K562 (cell line): ENCODE measurements at regions not wholly inside any gene's neighbourhood (a gene's known extent, or its start where the extent isn't known, plus 50 kb on each side); places are given as distances from the start of the nearest gene placed in this dataset.

ENCODE experiments used
- ATAC-seq: fragments of 200-7000 bp; cut with Tn5 transposase; 3 replicates; pipeline ENCODE4 v1.9.1; 2020; ENCODE audit warnings: moderate library complexity
- BruUV-seq: library from RNA; stranded (reverse); fragments of 400-500 nt; replicated peaks from 2 replicates; lab custom pipeline; 2021; lab: Mats Ljungman, UMichigan
- CTCF ChIA-PET: fragments of 300-600 bp; formaldehyde crosslinking; extraction: SDS; loops from one replicate; lab custom pipeline; 2021; ENCODE audit warnings: low intra/inter-chr PET ratio; lab: Yijun Ruan, JAX
- POLR2A ChIA-PET: fragments of 300-600, 350-650 bp; sonication (Branson Sonifier 250); formaldehyde crosslinking; extraction: SDS; loops from one replicate; lab custom pipeline; 2021; ENCODE audit warnings: antibody characterized with exemption, inconsistent platforms; lab: Yijun Ruan, JAX
- DNase-seq, 4 experiments: peaks; one replicate each; pipeline versions ENCODE4 v3.0.0 to v3.0.0-alpha.2; 2011 to 2018; ENCODE audit warnings: low spot score in 3 of 4, mixed read lengths in 3 of 4; ENCODE audit errors: extremely low read depth in 1 of 4
- FAIRE-seq: peaks from 2 replicates; lab custom pipeline; 2011; peaks lifted over from hg19 to GRCh38; lab: Jason Lieb, UNC
- H2AFZ ChIP-seq: 2 replicates; pipeline ENCODE4 v1.6.0; 2011; ENCODE audit warnings: low read depth, low read length, control low read depth, inconsistent platforms
- H3K27ac ChIP-seq: fragments of 200-600 bp; 3 replicates; pipeline ENCODE4 v1.8.0; 2011; ENCODE audit warnings: low read depth, mild to moderate bottlenecking, control low read depth, inconsistent platforms, low read length, moderate library complexity, mixed read lengths; ENCODE audit errors: extremely low read depth
- H3K27me3 ChIP-seq, 2 experiments: fragments of 300-600 bp in 1 of 2; 2 replicates in 1 of 2; 3 replicates in 1 of 2; pipeline versions ENCODE4 v1.6.0 to v1.8.0; 2011; ENCODE audit warnings: inconsistent platforms in 2 of 2, low read length in 2 of 2, mild to moderate bottlenecking in 1 of 2, mixed read lengths in 1 of 2, moderate library complexity in 1 of 2; ENCODE audit not compliant: control insufficient read depth in 2 of 2, insufficient read depth in 2 of 2
- H3K36me3 ChIP-seq: fragments of 300-600 bp; 3 replicates; pipeline ENCODE4 v1.8.0; 2011; ENCODE audit warnings: mild to moderate bottlenecking, low read length, inconsistent platforms; ENCODE audit not compliant: control insufficient read depth, insufficient read depth
- H3K4me1 ChIP-seq, 2 experiments: fragments of 200-600 bp in 1 of 2; replicated peaks in 1 of 2; 2 replicates in 1 of 2; 3 replicates in 1 of 2; pipeline versions ENCODE4 v1.5.1 to v1.8.0; 2011; ENCODE audit warnings: inconsistent platforms in 2 of 2, low read length in 2 of 2, mild to moderate bottlenecking in 1 of 2, mixed read lengths in 1 of 2, moderate library complexity in 1 of 2; ENCODE audit not compliant: control insufficient read depth in 2 of 2, insufficient read depth in 2 of 2
- H3K4me2 ChIP-seq: 2 replicates; pipeline ENCODE4 v1.6.1; 2011; ENCODE audit warnings: low read length, control low read depth, inconsistent platforms, mixed read lengths; ENCODE audit not compliant: insufficient read depth
- H3K4me3 ChIP-seq: fragments of 200-600 bp; sonication (generic), shearing (Covaris generic); 2 replicates; pipeline ENCODE4 v1.5.1; 2016; ENCODE audit warnings: control low read depth, inconsistent platforms
- H3K79me2 ChIP-seq: fragments of 200-600 bp; 3 replicates; pipeline ENCODE4 v1.8.0; 2011; ENCODE audit warnings: low read length, inconsistent platforms; ENCODE audit not compliant: control insufficient read depth, insufficient read depth
- H3K9ac ChIP-seq, 2 experiments: 2 replicates each; pipeline versions ENCODE4 v1.6.0 to v1.6.1; 2011; ENCODE audit warnings: low read depth in 2 of 2, low read length in 2 of 2, control low read depth in 1 of 2, inconsistent platforms in 1 of 2, mild to moderate bottlenecking in 1 of 2, mixed read lengths in 1 of 2; ENCODE audit not compliant: insufficient read depth in 1 of 2
- H3K9me1 ChIP-seq: one replicate; pipeline ENCODE4 v1.6.0; 2011; ENCODE audit warnings: inconsistent platforms, mild to moderate bottlenecking, low read length, moderate library complexity; ENCODE audit not compliant: control insufficient read depth, insufficient read depth
- H3K9me3 ChIP-seq: replicated peaks from 2 replicates; pipeline ENCODE4 v1.5.1; 2011; ENCODE audit warnings: low read depth, low read length, inconsistent platforms; ENCODE audit not compliant: control insufficient read depth, insufficient read depth
- H4K20me1 ChIP-seq: replicated peaks from 2 replicates; pipeline ENCODE4 v1.6.1; 2011; ENCODE audit warnings: low read length, inconsistent platforms, mixed read lengths; ENCODE audit not compliant: control insufficient read depth, insufficient read depth
- CBX3 ChIP-seq, 2 experiments: IDR thresholded peaks; 1 replicate in 1 of 2; 2 replicates in 1 of 2; pipeline ENCODE4 v1.6.1; 2012; ENCODE audit warnings: inconsistent platforms in 2 of 2, low read length in 2 of 2, borderline replicate concordance in 1 of 2, control low read depth in 1 of 2
- CSDE1 ChIP-seq, 2 experiments: fragments of 450-650 bp; IDR thresholded peaks; 2 replicates each; pipeline ENCODE4 v1.6.1; 2016; ENCODE audit warnings: mild to moderate bottlenecking in 1 of 2
- NEUROD1 ChIP-seq: fragments of 150-350 bp; IDR thresholded peaks from 2 replicates; pipeline ENCODE4 v1.6.1; 2014; ENCODE audit warnings: borderline replicate concordance, low read length, low read depth; ENCODE audit not compliant: partially characterized antibody
- NFYB ChIP-seq: IDR thresholded peaks from 2 replicates; pipeline ENCODE4 v1.6.1; 2011; ENCODE audit warnings: mild to moderate bottlenecking, moderate library complexity; ENCODE audit not compliant: insufficient read length; ENCODE audit errors: extremely low read depth
- NR1H2 ChIP-seq: sonication (generic); formaldehyde crosslinking; IDR thresholded peaks from 2 replicates; pipeline ENCODE4 v1.4.0; 2020; ENCODE audit warnings: mild to moderate bottlenecking, missing genetic modification reagents
- PRPF4 ChIP-seq: fragments of 200-400 bp; formaldehyde crosslinking; IDR thresholded peaks from one replicate; pipeline ENCODE4 v1.6.1; 2017; ENCODE audit warnings: low read length, low read depth, mild to moderate bottlenecking; ENCODE audit not compliant: insufficient read depth, poor library complexity, severe bottlenecking
- YY1 ChIP-seq, 3 experiments: IDR thresholded peaks; 2 replicates each; pipeline ENCODE4 v1.6.1; 2011; ENCODE audit warnings: low read length in 2 of 3, mild to moderate bottlenecking in 2 of 3, moderate library complexity in 2 of 3, borderline replicate concordance in 1 of 3, control low read depth in 1 of 3, low read depth in 1 of 3; ENCODE audit not compliant: insufficient read depth in 3 of 3, insufficient replicate concordance in 2 of 3, control insufficient read depth in 1 of 3, insufficient read length in 1 of 3; ENCODE audit errors: extremely low read depth in 1 of 3
- ZFX ChIP-seq: sonication (generic); formaldehyde crosslinking; IDR thresholded peaks from 2 replicates; pipeline ENCODE4 v1.8.0; 2022; ENCODE audit warnings: mild to moderate bottlenecking, missing genetic modification reagents, moderate library complexity
- ZNF224 ChIP-seq: sonication (generic); formaldehyde crosslinking; IDR thresholded peaks from 2 replicates; pipeline ENCODE4 v1.8.0; 2022; ENCODE audit warnings: mild to moderate bottlenecking, missing genetic modification reagents
- WGBS: fragments of 100-300 bp; shearing (Covaris generic); methylation state at CpG from one replicate; pipeline ENCODE4 v1.1.6; 2016; ENCODE audit warnings: low coverage, mixed read lengths; ENCODE audit not compliant: insufficient coverage; ENCODE audit errors: missing lambda C conversion rate; 5-methylcytosine and 5-hydroxymethylcytosine counted together
- in situ Hi-C: fragments of 300-500 bp; cut with MboI; formaldehyde crosslinking; loops from 4 replicates; pipeline ENCODE4 v1.15.0; 2018; ENCODE audit warnings: inconsistent platforms, mixed read lengths
- intact Hi-C: fragments of 100-400 bp; cut with micrococcal nuclease; formaldehyde crosslinking; loops from 2 replicates; pipeline ENCODE4 v1.14.2; 2022
- TF ChIP-seq, protein P1 (sequence below): fragments of 450-650 bp; IDR thresholded peaks from 2 replicates; pipeline ENCODE4 v1.6.1; 2016; ENCODE audit warnings: borderline replicate concordance

DNA sequence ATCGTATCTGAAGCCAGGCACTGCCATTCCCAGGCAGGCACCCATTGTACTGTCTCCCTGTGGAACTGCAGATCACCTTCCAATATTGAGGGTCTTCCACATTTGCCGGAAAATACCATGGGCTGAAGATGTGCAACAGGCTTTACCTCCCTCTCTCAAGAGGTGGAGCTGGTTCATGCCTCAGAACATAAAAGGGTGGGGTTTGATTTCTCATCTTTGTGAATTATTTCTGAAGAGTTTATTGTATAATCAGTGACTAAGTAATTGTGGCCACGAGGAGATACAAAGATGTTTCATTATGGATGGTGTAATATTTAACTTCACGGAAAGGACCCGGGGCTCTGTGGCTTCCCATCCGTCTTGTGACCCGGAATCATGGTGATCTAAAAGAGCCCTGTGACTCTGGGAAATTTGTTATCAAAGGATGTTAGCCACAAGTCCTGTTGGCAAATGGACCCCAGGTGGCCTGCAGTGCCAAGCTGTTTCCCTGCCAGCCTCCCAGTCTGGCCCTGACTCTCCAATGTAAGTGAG, 230.5 kb downstream of the LACC1 start:
- Histone ChIP-seq H3K9me1 (no peaks in the 10 kb centered on the region), H3K9ac (no peak overlapping the region), H3K4me2 (no peak overlapping the region), H3K27me3 (no peaks in the 10 kb centered on the region), H3K79me2 (no peaks in the 10 kb centered on the region), H3K27ac (no peak overlapping the region), H3K9me3 (no peaks in the 10 kb centered on the region), H3K4me1 (no peaks in the 10 kb centered on the region), H4K20me1 (no peaks in the 10 kb centered on the region), H2AFZ (no peak overlapping the region), H3K4me3 (no peak overlapping the region), H3K36me3 (no peaks in the 10 kb centered on the region)
- FAIRE-seq = no peak
- WGBS = 0% methylated on average over 7 of the region's 7 CpGs
- no peak for ATAC-seq
- intact Hi-C loops (no loop called here), in situ Hi-C loops (no loop called here)
- BruUV-seq = no TSS peak
- DNase-seq = no peak
- TF ChIP-seq NFYB = no peak
- TF ChIP-seq ZFX = no peak
- TF ChIP-seq CBX3 (IDR thresholded peaks at IDR 0.05; ENCODE audit: borderline replicate concordance in 1 of 2, low read length in 2 of 2) = no peak
- TF ChIP-seq PRPF4 = no peak
- TF ChIP-seq NEUROD1 = no peak
- TF ChIP-seq, protein P1, sequence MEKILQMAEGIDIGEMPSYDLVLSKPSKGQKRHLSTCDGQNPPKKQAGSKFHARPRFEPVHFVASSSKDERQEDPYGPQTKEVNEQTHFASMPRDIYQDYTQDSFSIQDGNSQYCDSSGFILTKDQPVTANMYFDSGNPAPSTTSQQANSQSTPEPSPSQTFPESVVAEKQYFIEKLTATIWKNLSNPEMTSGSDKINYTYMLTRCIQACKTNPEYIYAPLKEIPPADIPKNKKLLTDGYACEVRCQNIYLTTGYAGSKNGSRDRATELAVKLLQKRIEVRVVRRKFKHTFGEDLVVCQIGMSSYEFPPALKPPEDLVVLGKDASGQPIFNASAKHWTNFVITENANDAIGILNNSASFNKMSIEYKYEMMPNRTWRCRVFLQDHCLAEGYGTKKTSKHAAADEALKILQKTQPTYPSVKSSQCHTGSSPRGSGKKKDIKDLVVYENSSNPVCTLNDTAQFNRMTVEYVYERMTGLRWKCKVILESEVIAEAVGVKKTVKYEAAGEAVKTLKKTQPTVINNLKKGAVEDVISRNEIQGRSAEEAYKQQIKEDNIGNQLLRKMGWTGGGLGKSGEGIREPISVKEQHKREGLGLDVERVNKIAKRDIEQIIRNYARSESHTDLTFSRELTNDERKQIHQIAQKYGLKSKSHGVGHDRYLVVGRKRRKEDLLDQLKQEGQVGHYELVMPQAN = no peak
- TF ChIP-seq ZNF224 = no peak
- no peak for TF ChIP-seq CSDE1 (IDR thresholded peaks at IDR 0.05)
- TF ChIP-seq YY1 (IDR thresholded peaks at IDR 0.05; ENCODE audit: borderline replicate concordance in 1 of 3, control insufficient read depth in 1 of 3, extremely low read depth in 1 of 3, insufficient read depth in 3 of 3, insufficient read length in 1 of 3, insufficient replicate concordance in 2 of 3, low read depth in 1 of 3, low read length in 2 of 3) = no peak
- TF ChIP-seq NR1H2 = no peak
- ChIA-PET POLR2A (no interaction called here), CTCF (no interaction called here)
